SK-N-SH (cell line): ENCODE measurements at regions not wholly inside any gene's neighbourhood (a gene's known extent, or its start where the extent isn't known, plus 50 kb on each side); places are given as distances from the start of the nearest gene placed in this dataset.

Experiments
- CHD2 ChIP-seq: fragments of 150-350 bp; IDR thresholded peaks from 2 replicates; pipeline ENCODE4 v1.6.1; 2018; ENCODE audit warnings: low read length; ENCODE audit not compliant: partially characterized antibody
- EP300 ChIP-seq, 2 experiments: IDR thresholded peaks; 2 replicates each; pipeline versions ENCODE4 v1.4.0 to v1.6.1; 2012; ENCODE audit warnings: borderline replicate concordance in 1 of 2, low read depth in 1 of 2, low read length in 1 of 2
- GABPA ChIP-seq: IDR thresholded peaks from 2 replicates; pipeline ENCODE4 v1.4.0; 2012; ENCODE audit warnings: low read depth, mild to moderate bottlenecking
- NFIC ChIP-seq: IDR thresholded peaks from 2 replicates; pipeline ENCODE4 v1.4.0; 2012; ENCODE audit warnings: borderline replicate concordance
- POLR2AphosphoS5 ChIP-seq: IDR thresholded peaks from 2 replicates; pipeline ENCODE4 v1.6.1; 2012; ENCODE audit warnings: low read depth, low read length
- RAD21 ChIP-seq: IDR thresholded peaks from 2 replicates; pipeline ENCODE4 v1.6.1; 2012; ENCODE audit warnings: mild to moderate bottlenecking, low read length
- RFX5 ChIP-seq: IDR thresholded peaks from 2 replicates; pipeline ENCODE4 v1.6.1; 2012; ENCODE audit warnings: mild to moderate bottlenecking, improper control_type of control experiment, low read length
- TF ChIP-seq, protein P1 (sequence below): fragments of 150-350 bp; IDR thresholded peaks from 2 replicates; pipeline ENCODE4 v1.6.1; 2017; ENCODE audit warnings: antibody characterized with exemption, low read length, low read depth, borderline replicate concordance
- TF ChIP-seq, protein P2 (sequence below): IDR thresholded peaks from 2 replicates; pipeline ENCODE4; 2012
- TF ChIP-seq, protein P3 (sequence below): fragments of 200-600 bp; sonication (generic); IDR thresholded peaks from 2 replicates; pipeline ENCODE4 v1.6.1; 2017; ENCODE audit warnings: antibody characterized with exemption, mild to moderate bottlenecking, moderate library complexity
- TF ChIP-seq, protein P4 (sequence below): IDR thresholded peaks from 2 replicates; pipeline ENCODE4 v1.4.0; 2012; ENCODE audit warnings: low read depth

DNA sequence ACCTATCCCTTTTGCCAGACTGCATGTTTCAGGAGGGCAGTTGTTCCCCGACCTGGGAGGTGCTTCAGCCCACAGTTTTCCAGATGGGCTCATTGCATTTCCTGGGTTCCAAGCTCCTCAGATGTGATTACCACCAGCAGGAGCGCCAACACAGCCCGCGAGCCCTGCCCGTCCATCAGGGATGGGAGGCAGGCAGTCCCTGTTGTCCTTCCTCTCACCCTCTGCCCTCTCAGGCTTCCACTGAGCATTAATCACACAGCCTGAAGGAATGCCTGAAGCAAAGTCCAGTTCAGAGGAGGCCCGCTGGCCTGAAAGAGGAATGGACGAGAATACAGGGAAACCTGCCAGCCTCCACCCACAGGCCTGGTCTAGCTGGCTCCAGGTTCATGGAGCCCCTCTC is 256.3 kb upstream of the SDK2 start:
- no peak for TF ChIP-seq RFX5
- TF ChIP-seq, protein P1, sequence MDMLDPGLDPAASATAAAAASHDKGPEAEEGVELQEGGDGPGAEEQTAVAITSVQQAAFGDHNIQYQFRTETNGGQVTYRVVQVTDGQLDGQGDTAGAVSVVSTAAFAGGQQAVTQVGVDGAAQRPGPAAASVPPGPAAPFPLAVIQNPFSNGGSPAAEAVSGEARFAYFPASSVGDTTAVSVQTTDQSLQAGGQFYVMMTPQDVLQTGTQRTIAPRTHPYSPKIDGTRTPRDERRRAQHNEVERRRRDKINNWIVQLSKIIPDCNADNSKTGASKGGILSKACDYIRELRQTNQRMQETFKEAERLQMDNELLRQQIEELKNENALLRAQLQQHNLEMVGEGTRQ, result no peak
- TF ChIP-seq, protein P2, sequence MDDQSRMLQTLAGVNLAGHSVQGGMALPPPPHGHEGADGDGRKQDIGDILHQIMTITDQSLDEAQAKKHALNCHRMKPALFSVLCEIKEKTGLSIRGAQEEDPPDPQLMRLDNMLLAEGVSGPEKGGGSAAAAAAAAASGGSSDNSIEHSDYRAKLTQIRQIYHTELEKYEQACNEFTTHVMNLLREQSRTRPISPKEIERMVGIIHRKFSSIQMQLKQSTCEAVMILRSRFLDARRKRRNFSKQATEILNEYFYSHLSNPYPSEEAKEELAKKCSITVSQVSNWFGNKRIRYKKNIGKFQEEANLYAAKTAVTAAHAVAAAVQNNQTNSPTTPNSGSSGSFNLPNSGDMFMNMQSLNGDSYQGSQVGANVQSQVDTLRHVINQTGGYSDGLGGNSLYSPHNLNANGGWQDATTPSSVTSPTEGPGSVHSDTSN, result no peak
- TF ChIP-seq, protein P3, sequence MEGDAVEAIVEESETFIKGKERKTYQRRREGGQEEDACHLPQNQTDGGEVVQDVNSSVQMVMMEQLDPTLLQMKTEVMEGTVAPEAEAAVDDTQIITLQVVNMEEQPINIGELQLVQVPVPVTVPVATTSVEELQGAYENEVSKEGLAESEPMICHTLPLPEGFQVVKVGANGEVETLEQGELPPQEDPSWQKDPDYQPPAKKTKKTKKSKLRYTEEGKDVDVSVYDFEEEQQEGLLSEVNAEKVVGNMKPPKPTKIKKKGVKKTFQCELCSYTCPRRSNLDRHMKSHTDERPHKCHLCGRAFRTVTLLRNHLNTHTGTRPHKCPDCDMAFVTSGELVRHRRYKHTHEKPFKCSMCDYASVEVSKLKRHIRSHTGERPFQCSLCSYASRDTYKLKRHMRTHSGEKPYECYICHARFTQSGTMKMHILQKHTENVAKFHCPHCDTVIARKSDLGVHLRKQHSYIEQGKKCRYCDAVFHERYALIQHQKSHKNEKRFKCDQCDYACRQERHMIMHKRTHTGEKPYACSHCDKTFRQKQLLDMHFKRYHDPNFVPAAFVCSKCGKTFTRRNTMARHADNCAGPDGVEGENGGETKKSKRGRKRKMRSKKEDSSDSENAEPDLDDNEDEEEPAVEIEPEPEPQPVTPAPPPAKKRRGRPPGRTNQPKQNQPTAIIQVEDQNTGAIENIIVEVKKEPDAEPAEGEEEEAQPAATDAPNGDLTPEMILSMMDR, result no peak
- no peak for TF ChIP-seq GABPA
- no peak for TF ChIP-seq RAD21
- TF ChIP-seq EP300 (IDR thresholded peaks at IDR 0.05; ENCODE audit: borderline replicate concordance in 1 of 2, low read depth in 1 of 2, low read length in 1 of 2), result no peak
- TF ChIP-seq POLR2AphosphoS5, result no peak
- no peak for TF ChIP-seq CHD2
- no peak for TF ChIP-seq NFIC
- TF ChIP-seq, protein P4, sequence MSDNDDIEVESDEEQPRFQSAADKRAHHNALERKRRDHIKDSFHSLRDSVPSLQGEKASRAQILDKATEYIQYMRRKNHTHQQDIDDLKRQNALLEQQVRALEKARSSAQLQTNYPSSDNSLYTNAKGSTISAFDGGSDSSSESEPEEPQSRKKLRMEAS, result no peak
